Ishikawa (cell line): ENCODE measurements at regions not wholly inside any gene's neighbourhood (a gene's known extent, or its start where the extent isn't known, plus 50 kb on each side); places are given as distances from the start of the nearest gene placed in this dataset.

Experiments
- EGR1 ChIP-seq: IDR thresholded peaks from 2 replicates; pipeline ENCODE4 v1.6.1; 2012
- EP300 ChIP-seq: IDR thresholded peaks from 2 replicates; pipeline ENCODE4 v1.6.1; 2012; ENCODE audit warnings: borderline replicate concordance
- FOXM1 ChIP-seq: IDR thresholded peaks from 2 replicates; pipeline ENCODE4 v1.6.1; 2012; ENCODE audit warnings: low read depth, borderline replicate concordance
- NFIC ChIP-seq: IDR thresholded peaks from 2 replicates; pipeline ENCODE4 v1.6.1; 2012
- RAD21 ChIP-seq: IDR thresholded peaks from 2 replicates; pipeline ENCODE4 v1.6.1; 2012; ENCODE audit warnings: low read depth
- YY1 ChIP-seq: IDR thresholded peaks from 2 replicates; pipeline ENCODE4 v1.6.1; 2012; ENCODE audit warnings: low read depth
- TF ChIP-seq, protein P1 (sequence below): IDR thresholded peaks from 2 replicates; pipeline ENCODE4 v1.6.1; 2012
- TF ChIP-seq, protein P2 (sequence below): IDR thresholded peaks from 2 replicates; pipeline ENCODE4 v1.6.1; 2012

DNA sequence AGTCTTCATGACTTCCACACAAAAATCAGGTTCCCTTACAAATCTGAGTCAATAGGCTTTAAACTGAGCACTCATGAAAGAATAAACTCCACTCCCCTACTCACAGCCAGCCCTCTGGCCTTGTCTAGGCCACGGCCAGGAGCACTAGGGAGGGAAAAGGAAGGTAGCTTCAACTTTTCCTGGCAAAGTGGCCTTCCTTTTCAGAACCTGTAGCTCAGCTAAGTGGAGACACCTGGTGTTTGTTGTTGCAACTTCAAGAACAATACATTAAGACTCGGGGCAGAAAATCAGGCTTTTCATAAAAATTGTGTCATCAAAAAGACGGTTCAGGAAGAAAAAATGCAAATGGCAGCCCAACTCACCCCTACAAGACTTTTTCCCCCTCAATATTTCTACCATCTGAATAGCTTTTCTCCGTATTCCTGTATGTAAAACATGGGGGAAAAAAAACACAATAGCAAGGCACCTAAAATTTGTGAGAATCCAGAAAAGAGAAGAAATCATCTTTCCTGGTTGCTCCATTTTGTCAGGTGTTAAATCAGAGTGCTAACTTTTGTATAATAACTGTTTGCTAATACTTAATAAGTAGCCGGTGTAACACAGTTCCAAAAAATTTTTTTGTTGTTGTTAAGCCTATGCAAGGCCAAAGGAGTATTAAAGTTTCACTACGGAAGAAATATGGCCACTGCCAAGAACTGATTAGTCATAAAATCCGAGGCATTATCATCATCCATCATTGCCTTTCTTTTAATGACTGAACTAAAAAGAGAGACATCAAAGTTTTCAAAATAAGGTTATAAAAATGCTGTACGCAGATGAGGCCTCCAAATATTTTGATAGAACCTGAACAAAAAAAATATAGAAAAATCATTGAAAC, 66.2 kb upstream of the ARID5B start:
- TF ChIP-seq, protein P1, sequence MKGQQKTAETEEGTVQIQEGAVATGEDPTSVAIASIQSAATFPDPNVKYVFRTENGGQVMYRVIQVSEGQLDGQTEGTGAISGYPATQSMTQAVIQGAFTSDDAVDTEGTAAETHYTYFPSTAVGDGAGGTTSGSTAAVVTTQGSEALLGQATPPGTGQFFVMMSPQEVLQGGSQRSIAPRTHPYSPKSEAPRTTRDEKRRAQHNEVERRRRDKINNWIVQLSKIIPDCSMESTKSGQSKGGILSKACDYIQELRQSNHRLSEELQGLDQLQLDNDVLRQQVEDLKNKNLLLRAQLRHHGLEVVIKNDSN: no peak
- peak; percentile 71 for TF ChIP-seq RAD21
- TF ChIP-seq FOXM1: no peak
- TF ChIP-seq, protein P2, sequence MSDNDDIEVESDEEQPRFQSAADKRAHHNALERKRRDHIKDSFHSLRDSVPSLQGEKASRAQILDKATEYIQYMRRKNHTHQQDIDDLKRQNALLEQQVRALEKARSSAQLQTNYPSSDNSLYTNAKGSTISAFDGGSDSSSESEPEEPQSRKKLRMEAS: no peak
- no peak for TF ChIP-seq YY1
- TF ChIP-seq EP300: no peak
- TF ChIP-seq EGR1: no peak
- TF ChIP-seq NFIC: no peak
